ENCODE measurements at regions not wholly inside any gene's neighbourhood (a gene's known extent, or its start where the extent isn't known, plus 50 kb on each side); places are given as distances from the start of the nearest gene placed in this dataset.

DNA sequence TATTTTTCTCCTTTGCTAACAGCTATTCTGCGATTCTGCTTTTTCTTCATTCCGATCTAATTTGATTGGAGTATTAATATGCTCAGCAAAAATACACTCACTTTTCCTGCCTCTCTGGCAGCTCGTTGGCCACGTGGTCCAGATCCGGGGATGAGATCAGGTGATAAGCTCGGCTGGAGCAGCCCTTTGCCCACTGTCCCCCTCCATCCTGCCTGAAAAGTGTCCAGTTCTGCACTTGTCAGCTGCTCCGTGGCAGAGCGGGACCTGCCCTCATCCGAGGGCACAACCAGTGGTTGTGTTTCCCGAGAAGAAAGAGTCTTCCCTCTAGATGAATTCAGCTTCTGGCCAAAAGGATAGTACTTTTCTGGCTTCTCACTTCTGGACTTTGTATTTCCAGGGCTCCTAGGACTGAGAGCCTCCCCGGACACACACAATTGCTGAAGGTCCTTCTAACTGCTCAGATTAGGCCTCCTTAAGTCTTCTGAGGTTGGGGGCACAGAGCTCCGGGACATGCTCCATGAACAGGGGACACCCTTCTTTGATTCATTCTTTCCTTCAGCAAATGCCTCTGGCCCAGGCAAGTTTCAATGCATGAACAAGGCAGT lies 103.9 kb upstream of the ALDH1A3 start:
- TF ChIP-seq, protein P1, sequence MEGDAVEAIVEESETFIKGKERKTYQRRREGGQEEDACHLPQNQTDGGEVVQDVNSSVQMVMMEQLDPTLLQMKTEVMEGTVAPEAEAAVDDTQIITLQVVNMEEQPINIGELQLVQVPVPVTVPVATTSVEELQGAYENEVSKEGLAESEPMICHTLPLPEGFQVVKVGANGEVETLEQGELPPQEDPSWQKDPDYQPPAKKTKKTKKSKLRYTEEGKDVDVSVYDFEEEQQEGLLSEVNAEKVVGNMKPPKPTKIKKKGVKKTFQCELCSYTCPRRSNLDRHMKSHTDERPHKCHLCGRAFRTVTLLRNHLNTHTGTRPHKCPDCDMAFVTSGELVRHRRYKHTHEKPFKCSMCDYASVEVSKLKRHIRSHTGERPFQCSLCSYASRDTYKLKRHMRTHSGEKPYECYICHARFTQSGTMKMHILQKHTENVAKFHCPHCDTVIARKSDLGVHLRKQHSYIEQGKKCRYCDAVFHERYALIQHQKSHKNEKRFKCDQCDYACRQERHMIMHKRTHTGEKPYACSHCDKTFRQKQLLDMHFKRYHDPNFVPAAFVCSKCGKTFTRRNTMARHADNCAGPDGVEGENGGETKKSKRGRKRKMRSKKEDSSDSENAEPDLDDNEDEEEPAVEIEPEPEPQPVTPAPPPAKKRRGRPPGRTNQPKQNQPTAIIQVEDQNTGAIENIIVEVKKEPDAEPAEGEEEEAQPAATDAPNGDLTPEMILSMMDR (IDR thresholded peaks at IDR 0.05), result no peak
- DNase-seq (ENCODE audit: extremely low spot score, unreplicated experiment), result no peak
- H3K4me1 Mint-ChIP-seq (ENCODE audit: unreplicated experiment), result no peaks in the 10 kb centered on the region
- H3K4me3 Mint-ChIP-seq (ENCODE audit: unreplicated experiment), result no peak overlapping the region
- H3K27ac Mint-ChIP-seq (ENCODE audit: unreplicated experiment), result no peak overlapping the region
- no peaks in the 10 kb centered on the region for H3K9me3 Mint-ChIP-seq (ENCODE audit: unreplicated experiment)
- no peaks in the 10 kb centered on the region for H3K27me3 Mint-ChIP-seq (ENCODE audit: unreplicated experiment)
- no peaks in the 10 kb centered on the region for H3K36me3 Mint-ChIP-seq (ENCODE audit: unreplicated experiment)

DNA sequence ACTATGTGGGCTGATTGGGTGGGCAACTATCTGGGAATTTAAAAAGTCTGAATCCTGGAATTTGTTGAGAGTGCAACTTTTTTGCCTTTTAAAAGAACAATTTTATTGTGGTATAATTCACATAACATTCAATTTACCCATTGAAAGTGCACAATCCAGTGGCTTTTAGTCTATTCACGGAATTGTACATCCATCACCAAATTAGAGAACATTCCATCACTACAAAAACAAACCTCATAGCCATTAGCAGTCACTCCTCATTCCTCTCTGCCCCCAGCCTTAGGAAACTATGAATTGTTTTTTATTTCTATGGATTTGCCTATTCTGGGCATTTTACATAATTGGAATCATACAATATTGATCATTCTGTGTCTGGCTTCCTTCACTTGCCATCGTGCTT lies 101.8 kb upstream of the ALDH1A3 start:
- TF ChIP-seq, protein P1 (IDR thresholded peaks at IDR 0.05), result no peak
- Mint-ChIP-seq H3K27ac (ENCODE audit: unreplicated experiment) (no peak overlapping the region), H3K4me1 (ENCODE audit: unreplicated experiment) (no peaks in the 10 kb centered on the region), H3K36me3 (ENCODE audit: unreplicated experiment) (no peaks in the 10 kb centered on the region), H3K9me3 (ENCODE audit: unreplicated experiment) (no peaks in the 10 kb centered on the region), H3K4me3 (ENCODE audit: unreplicated experiment) (no peak overlapping the region), H3K27me3 (ENCODE audit: unreplicated experiment) (no peaks in the 10 kb centered on the region)
- no peak for DNase-seq (ENCODE audit: extremely low spot score, unreplicated experiment)

DNA sequence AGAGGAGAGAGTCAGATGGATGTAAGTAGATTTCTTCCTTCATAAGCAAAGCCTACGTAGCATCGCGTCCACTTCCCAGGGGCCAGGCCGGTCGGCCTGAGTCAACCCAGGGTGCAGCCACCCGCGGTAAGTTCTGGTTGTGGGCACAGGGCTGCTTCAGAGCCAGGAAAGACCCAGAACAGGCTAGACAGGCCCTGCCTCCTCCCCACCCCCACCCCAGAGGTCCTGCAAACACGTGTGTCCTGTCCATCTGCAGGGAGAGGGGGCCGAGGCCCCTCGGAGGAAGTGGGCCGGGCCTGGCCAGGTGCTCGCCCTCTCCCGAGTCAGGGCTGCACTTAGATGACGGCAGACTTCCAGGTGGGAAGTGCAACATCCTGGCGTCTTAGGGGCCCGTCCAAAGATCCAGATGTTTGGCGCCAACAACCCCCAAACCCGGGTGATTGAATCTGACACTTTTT lies 100.8 kb upstream of the ALDH1A3 start:
- no peaks in the 10 kb centered on the region for H3K4me1 Mint-ChIP-seq (ENCODE audit: unreplicated experiment)
- peak; percentile 73 for DNase-seq (ENCODE audit: extremely low spot score, unreplicated experiment)
- no peaks in the 10 kb centered on the region for H3K9me3 Mint-ChIP-seq (ENCODE audit: unreplicated experiment)
- H3K36me3 Mint-ChIP-seq (ENCODE audit: unreplicated experiment), result no peaks in the 10 kb centered on the region
- H3K4me3 Mint-ChIP-seq (ENCODE audit: unreplicated experiment), result no peak overlapping the region
- TF ChIP-seq, protein P1 (IDR thresholded peaks at IDR 0.05), result no peak
- H3K27ac Mint-ChIP-seq (ENCODE audit: unreplicated experiment), result no peak overlapping the region
- no peaks in the 10 kb centered on the region for H3K27me3 Mint-ChIP-seq (ENCODE audit: unreplicated experiment)

DNA sequence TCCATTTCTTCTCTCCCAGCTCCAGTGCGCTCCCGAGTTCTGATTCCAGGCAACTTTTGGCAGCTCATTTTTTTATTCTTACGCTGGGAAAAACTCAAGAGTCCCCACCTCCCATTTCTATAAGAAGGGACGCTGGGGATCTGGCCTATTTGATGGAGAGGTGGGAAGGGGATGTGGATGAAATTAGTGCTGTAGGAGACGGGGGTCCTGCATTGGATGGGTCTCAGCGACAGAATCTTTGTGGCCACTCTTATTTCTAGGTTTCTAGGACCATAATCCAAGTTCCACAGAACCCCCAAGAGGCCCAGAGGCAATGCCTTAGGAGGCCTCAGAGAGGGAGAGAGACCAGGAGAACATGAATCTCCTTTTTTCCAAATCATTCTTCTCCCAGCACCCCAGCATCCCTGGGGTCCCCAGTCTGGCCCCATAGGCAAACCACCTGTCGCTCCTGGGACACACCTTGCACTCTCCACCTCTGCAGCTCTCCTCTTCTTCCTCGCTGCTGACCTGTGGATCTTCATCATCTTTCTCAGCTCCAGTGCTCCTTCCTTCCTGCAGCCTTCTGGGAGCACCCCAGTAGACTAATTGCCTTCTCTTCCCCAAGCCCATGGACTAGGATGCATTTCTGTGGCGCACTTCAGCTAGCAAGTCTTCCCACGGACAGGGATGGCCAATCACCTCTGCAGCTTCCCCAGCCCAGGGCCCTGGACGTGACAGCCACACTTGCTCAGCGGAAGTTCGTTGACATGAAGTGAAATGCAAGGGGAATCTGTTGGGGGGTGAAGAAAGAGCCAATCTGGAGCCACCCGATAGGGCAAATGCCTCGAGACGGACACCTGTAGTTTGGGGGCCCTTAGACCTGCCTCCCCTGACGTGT lies 100.1 kb upstream of the ALDH1A3 start:
- H3K36me3 Mint-ChIP-seq (ENCODE audit: unreplicated experiment), result no peaks in the 10 kb centered on the region
- peak; percentile 68 for DNase-seq (ENCODE audit: extremely low spot score, unreplicated experiment)
- no peaks in the 10 kb centered on the region for H3K9me3 Mint-ChIP-seq (ENCODE audit: unreplicated experiment)
- TF ChIP-seq, protein P1 (IDR thresholded peaks at IDR 0.05), result no peak
- H3K4me1 Mint-ChIP-seq (ENCODE audit: unreplicated experiment), result no peaks in the 10 kb centered on the region
- H3K4me3 Mint-ChIP-seq (ENCODE audit: unreplicated experiment), result no peak overlapping the region
- H3K27me3 Mint-ChIP-seq (ENCODE audit: unreplicated experiment), result no peaks in the 10 kb centered on the region
- no peak overlapping the region for H3K27ac Mint-ChIP-seq (ENCODE audit: unreplicated experiment)

DNA sequence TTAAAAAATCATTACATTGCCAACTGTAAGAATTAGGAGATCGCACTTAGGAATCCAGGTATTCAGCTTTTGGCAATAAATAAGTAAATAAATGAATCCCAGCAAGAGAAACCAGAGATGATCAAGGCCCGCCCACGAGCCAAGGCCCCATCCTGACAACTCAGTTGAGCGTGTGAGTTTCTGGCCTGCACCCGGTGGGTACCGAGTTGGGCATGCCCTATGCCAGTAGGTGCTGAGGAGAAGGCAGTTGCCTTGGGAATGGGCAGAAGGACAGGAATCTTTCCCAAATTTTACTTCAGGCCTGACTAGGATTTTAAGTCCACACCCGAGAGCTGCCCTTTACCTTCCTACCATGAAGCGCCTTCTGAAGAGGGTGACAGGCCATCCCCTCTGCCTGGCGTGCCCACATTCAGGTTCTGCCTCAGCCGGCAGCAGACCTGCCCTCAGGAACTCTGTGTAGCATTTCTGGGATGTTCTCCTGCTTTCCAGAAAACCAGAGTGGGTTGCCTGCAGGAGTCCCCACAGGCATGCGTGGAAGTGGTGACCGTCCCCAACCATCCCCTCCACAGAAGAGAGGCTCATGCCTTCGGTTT lies 99.3 kb upstream of the ALDH1A3 start:
- no peak overlapping the region for H3K27ac Mint-ChIP-seq (ENCODE audit: unreplicated experiment)
- H3K4me1 Mint-ChIP-seq (ENCODE audit: unreplicated experiment), result no peaks in the 10 kb centered on the region
- H3K36me3 Mint-ChIP-seq (ENCODE audit: unreplicated experiment), result no peaks in the 10 kb centered on the region
- no peak overlapping the region for H3K4me3 Mint-ChIP-seq (ENCODE audit: unreplicated experiment)
- peak; percentile 53 for DNase-seq (ENCODE audit: extremely low spot score, unreplicated experiment)
- no peaks in the 10 kb centered on the region for H3K9me3 Mint-ChIP-seq (ENCODE audit: unreplicated experiment)
- TF ChIP-seq, protein P1 (IDR thresholded peaks at IDR 0.05), result no peak
- H3K27me3 Mint-ChIP-seq (ENCODE audit: unreplicated experiment), result no peaks in the 10 kb centered on the region

Measured in osteocyte (in vitro differentiated cells).